NCI-H187 treated with DMSO at 0.1 percent for 48 hours (cell line): ENCODE measurements at regions not wholly inside any gene's neighbourhood (a gene's known extent, or its start where the extent isn't known, plus 50 kb on each side); places are given as distances from the start of the nearest gene placed in this dataset.

ENCODE experiments used
- DNase-seq: peaks from one replicate; lab custom pipeline; 2025; lab: John Stamatoyannopoulos, UW

- no peak for DNase-seq
Measured at GRCh38 chr3:115475178-115476041, 147.9 kb upstream of the GAP43 start.

GRCh38 chr3:115476472-115476871 lies 146.8 kb upstream of the GAP43 start:
- no peak for DNase-seq

- no peak for DNase-seq
Measured at GRCh38 chr3:115478359-115478758, 145.0 kb upstream of the GAP43 start.

GRCh38 chr3:115486880-115487279 lies 136.4 kb upstream of the GAP43 start:
- DNase-seq, result no peak

- DNase-seq, result no peak
Measured at GRCh38 chr3:115487968-115488367, 135.3 kb upstream of the GAP43 start.

GRCh38 chr3:115488409-115488808 lies 134.9 kb upstream of the GAP43 start:
- DNase-seq, result no peak

GRCh38 chr3:115494826-115495225 lies 128.5 kb upstream of the GAP43 start:
- DNase-seq, result peak; percentile 18

- no peak for DNase-seq
Measured at GRCh38 chr3:115498421-115498820, 124.9 kb upstream of the GAP43 start.

GRCh38 chr3:115498898-115499297 lies 124.4 kb upstream of the GAP43 start:
- no peak for DNase-seq

- no peak for DNase-seq
Measured at GRCh38 chr3:115499666-115500065, 123.6 kb upstream of the GAP43 start.

GRCh38 chr3:115500795-115501194 lies 122.5 kb upstream of the GAP43 start:
- no peak for DNase-seq

GRCh38 chr3:115502128-115502527 lies 121.2 kb upstream of the GAP43 start:
- DNase-seq, result no peak

GRCh38 chr3:115503394-115503793 lies 119.9 kb upstream of the GAP43 start:
- no peak for DNase-seq

GRCh38 chr3:115508562-115508961 lies 114.7 kb upstream of the GAP43 start:
- no peak for DNase-seq

- peak; percentile 64 for DNase-seq
Measured at GRCh38 chr3:115512565-115513415, 110.5 kb upstream of the GAP43 start.

GRCh38 chr3:115513416-115513800 lies 109.9 kb upstream of the GAP43 start:
- DNase-seq, result no peak

GRCh38 chr3:115517457-115518050 lies 105.8 kb upstream of the GAP43 start:
- no peak for DNase-seq

GRCh38 chr3:115518100-115518852 lies 105.0 kb upstream of the GAP43 start:
- no peak for DNase-seq

GRCh38 chr3:115520241-115520640 lies 103.1 kb upstream of the GAP43 start:
- no peak for DNase-seq

GRCh38 chr3:115520651-115521245 lies 102.6 kb upstream of the GAP43 start:
- no peak for DNase-seq

- no peak for DNase-seq
Measured at GRCh38 chr3:115523458-115523857, 99.9 kb upstream of the GAP43 start.

GRCh38 chr3:115524549-115524948 lies 98.8 kb upstream of the GAP43 start:
- no peak for DNase-seq
